Activated CD4-positive, alpha-beta T cell treated with anti-CD3 and anti-CD28 coated beads, Interleukin-2, amount 10 ng/mL, durations not matched to agents 24 days and 14 days (primary cell): ENCODE measurements at regions not wholly inside any gene's neighbourhood (a gene's known extent, or its start where the extent isn't known, plus 50 kb on each side); places are given as distances from the start of the nearest gene placed in this dataset.

ENCODE experiments used
- DNase-seq: peaks from one replicate; pipeline ENCODE4 v3.0.0; 2022
- H3K27ac Mint-ChIP-seq: one replicate; pipeline ENCODE4 v1.8.0; 2022; ENCODE audit warnings: mild to moderate bottlenecking, mixed read lengths
- H3K27me3 Mint-ChIP-seq: one replicate; pipeline ENCODE4 v1.8.0; 2022; ENCODE audit warnings: mixed read lengths
- H3K36me3 Mint-ChIP-seq: one replicate; pipeline ENCODE4 v1.8.0; 2022; ENCODE audit warnings: low read depth, mild to moderate bottlenecking, mixed read lengths
- H3K4me1 Mint-ChIP-seq: one replicate; pipeline ENCODE4 v1.8.0; 2021; ENCODE audit warnings: mixed read lengths
- H3K4me3 Mint-ChIP-seq: one replicate; pipeline ENCODE4 v1.8.0; 2022; ENCODE audit warnings: mild to moderate bottlenecking, moderate library complexity, mixed read lengths
- H3K9me3 Mint-ChIP-seq: one replicate; pipeline ENCODE4 v1.8.0; 2021; ENCODE audit warnings: mixed read lengths
- intact Hi-C: fragments of 100-400 bp; cut with micrococcal nuclease; formaldehyde crosslinking; loops from one replicate; pipeline ENCODE4 v1.15.1; 2023

DNA sequence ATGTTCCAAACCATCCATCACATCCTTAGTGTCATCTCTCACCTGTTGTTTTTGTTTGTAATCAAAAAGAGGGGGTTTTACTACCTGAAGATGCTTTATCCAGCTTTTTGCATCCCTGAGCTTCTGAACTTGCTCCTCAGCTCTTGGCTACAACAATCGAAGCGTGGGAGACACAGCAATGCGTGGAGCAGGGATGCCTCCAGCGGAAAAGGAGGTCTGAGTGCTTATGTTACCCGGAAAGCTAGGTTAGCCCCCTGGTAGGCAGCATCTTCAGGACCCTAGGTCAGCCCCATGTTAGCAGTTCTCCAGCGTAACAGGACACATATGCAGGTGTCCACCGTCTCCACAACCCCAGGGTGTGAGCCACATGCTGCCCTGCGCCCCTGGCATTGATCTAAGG is 141.5 kb downstream of the RRAGC start:
- intact Hi-C loops = no loop called here
- no peaks in the 10 kb centered on the region for H3K36me3 Mint-ChIP-seq
- no peak overlapping the region for H3K27ac Mint-ChIP-seq
- H3K4me3 Mint-ChIP-seq = no peak overlapping the region
- H3K4me1 Mint-ChIP-seq = no peaks in the 10 kb centered on the region
- no peaks in the 10 kb centered on the region for H3K9me3 Mint-ChIP-seq
- peaks cover 4% of the 10 kb centered on the region for H3K27me3 Mint-ChIP-seq
- no peak for DNase-seq

DNA sequence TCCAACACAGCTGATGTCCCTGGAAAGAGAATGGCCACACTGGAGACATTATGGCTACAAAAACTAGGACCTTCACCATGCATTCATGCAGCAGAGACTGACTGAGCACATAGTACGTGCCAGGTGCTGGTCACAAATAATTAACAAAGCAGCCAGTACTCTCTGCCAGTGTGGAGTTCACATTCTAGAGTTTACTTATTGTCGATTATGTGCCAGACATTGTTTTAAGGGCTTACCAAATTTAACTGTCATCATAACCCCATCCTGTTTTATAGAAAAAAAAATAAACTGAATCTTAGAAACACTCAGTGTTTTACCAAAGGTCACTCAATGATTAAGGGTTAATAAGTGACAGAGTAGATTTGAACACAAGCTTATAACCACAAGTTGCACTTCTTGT is 143.3 kb downstream of the RRAGC start:
- no peak for DNase-seq
- H3K4me1 Mint-ChIP-seq = no peaks in the 10 kb centered on the region

DNA sequence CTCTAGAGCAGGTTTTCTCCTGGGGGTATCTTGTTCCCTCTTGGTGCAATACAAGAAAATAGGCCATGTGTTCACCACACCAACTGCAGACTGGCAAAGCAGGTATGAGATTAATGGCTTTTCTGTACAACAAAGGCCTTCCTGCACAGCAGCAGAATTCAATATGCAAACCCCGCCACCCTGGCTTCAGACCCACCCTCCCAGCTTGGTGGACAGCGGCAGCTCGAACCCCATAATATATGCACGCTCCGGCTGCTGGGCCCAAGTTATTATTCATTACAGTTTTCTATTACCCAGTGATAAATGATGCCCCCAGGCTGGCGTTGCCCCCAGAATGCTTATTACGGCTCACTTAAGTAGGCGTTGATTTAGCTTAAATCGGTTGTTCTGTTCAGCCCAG is 144.2 kb downstream of the RRAGC start:
- no peaks in the 10 kb centered on the region for H3K36me3 Mint-ChIP-seq
- no peak overlapping the region for H3K27ac Mint-ChIP-seq
- H3K9me3 Mint-ChIP-seq = no peaks in the 10 kb centered on the region
- DNase-seq = no peak
- no peak overlapping the region for H3K4me3 Mint-ChIP-seq
- peaks cover 3% of the 10 kb centered on the region for H3K27me3 Mint-ChIP-seq
- H3K4me1 Mint-ChIP-seq = no peaks in the 10 kb centered on the region
- intact Hi-C loops = no loop called here

More for the DNA sequence above, 143.3 kb downstream of the RRAGC start:
- no peaks in the 10 kb centered on the region for H3K9me3 Mint-ChIP-seq
- H3K27me3 Mint-ChIP-seq = peaks cover 1% of the 10 kb centered on the region
- H3K27ac Mint-ChIP-seq = no peak overlapping the region
- no peaks in the 10 kb centered on the region for H3K36me3 Mint-ChIP-seq
- no peak overlapping the region for H3K4me3 Mint-ChIP-seq
- intact Hi-C loops = no loop called here

DNA sequence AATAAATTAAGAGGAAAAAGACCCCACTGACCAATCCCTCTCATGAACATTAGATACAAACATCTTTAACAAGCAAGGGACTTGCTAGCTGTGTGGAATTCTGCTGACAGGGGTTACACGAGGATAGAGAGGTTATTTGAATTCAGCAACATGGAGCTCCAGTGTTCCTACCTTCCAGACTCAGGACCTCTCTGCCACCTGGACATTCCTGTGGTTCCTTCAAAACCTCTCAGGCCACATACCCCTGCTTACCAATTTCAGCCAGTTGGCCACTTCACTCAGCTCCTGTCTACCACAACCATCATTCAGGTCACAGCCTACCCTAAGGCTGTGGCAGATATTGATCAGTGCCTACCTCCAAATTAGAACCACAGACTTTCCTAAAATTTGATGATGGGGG is 147.5 kb downstream of the RRAGC start:
- H3K36me3 Mint-ChIP-seq = no peaks in the 10 kb centered on the region
- H3K4me3 Mint-ChIP-seq = no peak overlapping the region
- DNase-seq = no peak
- intact Hi-C loops = no loop called here
- no peak overlapping the region for H3K27ac Mint-ChIP-seq
- peaks cover 3% of the 10 kb centered on the region for H3K27me3 Mint-ChIP-seq
- no peaks in the 10 kb centered on the region for H3K4me1 Mint-ChIP-seq
- no peaks in the 10 kb centered on the region for H3K9me3 Mint-ChIP-seq

DNA sequence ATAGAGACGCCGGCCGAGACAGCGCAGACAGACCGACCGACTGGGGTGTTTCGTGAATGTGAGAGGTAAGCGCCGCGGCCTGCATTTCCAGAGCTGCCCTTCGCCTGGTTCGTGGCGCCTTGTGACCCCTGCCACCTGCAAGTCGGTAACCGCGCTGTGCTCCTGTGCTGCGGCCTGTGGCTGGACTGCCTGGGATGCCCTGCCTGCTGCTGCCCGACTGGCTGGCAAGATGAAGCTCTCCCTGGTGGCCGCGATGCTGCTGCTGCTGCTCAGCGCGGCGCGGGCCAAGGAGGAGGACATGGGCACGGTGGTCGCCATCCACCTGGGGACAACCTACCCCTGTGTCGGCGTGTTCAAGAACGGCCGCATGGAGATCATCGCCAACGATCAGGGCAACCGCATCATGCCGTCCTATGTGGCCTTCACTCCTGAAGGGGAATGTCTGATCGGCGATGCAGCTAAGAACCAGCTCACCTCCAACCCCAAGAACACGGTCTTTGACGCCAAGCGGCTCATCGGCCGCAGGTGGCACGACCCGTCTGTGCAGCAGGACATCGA is 150.8 kb downstream of the RRAGC start:
- H3K27me3 Mint-ChIP-seq = peaks cover 15% of the 10 kb centered on the region
- no peaks in the 10 kb centered on the region for H3K36me3 Mint-ChIP-seq
- H3K27ac Mint-ChIP-seq = no peak overlapping the region
- intact Hi-C loops = no loop called here
- peaks cover 4% of the 10 kb centered on the region for H3K9me3 Mint-ChIP-seq
- DNase-seq = no peak
- H3K4me3 Mint-ChIP-seq = no peak overlapping the region
- no peaks in the 10 kb centered on the region for H3K4me1 Mint-ChIP-seq

DNA sequence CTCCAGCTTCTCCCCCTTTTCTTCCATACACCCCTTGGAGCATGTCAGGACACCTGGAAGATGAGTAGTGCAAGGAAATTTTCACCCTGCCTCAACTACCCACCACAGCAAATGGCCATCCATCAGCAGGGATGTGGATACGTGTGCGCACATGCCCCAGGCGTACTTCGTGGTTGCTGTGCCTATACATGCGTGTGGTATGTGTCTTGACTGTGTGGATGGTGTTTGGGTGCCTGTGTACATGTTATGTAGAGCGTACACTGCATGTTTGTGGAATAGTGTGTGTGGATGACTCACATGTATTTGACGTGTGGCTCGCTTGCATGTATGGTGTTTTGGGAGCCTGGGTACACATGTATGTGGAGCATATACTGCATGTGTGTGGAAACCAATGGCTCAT is 158.5 kb downstream of the RRAGC start:
- Mint-ChIP-seq H3K4me1 (no peaks in the 10 kb centered on the region), H3K27ac (no peak overlapping the region), H3K27me3 (peaks cover 9% of the 10 kb centered on the region), H3K36me3 (no peaks in the 10 kb centered on the region), H3K9me3 (no peaks in the 10 kb centered on the region), H3K4me3 (no peak overlapping the region)
- intact Hi-C loops = no loop called here
- no peak for DNase-seq

DNA sequence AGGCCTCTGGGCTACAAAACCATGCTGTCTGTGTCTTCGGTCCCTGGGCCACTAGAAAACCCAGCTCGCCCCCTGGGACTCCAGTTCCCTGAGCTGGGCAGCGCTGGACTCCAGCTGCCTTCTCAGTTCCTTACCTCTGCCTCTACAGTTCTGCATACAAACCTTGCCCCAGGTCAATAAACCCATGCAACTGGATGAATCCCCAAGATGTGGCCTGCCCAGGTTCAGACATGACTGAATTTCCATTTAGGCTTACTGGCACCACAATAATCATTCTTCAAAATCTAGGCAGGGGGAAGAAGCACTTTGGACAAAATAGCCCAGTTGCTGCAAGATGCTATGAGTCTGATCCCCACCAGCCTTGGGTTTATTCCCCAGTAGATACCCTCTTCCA is 159.5 kb downstream of the RRAGC start:
- H3K4me1 Mint-ChIP-seq = no peaks in the 10 kb centered on the region
- no peak overlapping the region for H3K4me3 Mint-ChIP-seq
- DNase-seq = no peak
- no peaks in the 10 kb centered on the region for H3K36me3 Mint-ChIP-seq
- no peaks in the 10 kb centered on the region for H3K9me3 Mint-ChIP-seq
- H3K27ac Mint-ChIP-seq = no peak overlapping the region
- intact Hi-C loops = no loop called here
- peaks cover 4% of the 10 kb centered on the region for H3K27me3 Mint-ChIP-seq

DNA sequence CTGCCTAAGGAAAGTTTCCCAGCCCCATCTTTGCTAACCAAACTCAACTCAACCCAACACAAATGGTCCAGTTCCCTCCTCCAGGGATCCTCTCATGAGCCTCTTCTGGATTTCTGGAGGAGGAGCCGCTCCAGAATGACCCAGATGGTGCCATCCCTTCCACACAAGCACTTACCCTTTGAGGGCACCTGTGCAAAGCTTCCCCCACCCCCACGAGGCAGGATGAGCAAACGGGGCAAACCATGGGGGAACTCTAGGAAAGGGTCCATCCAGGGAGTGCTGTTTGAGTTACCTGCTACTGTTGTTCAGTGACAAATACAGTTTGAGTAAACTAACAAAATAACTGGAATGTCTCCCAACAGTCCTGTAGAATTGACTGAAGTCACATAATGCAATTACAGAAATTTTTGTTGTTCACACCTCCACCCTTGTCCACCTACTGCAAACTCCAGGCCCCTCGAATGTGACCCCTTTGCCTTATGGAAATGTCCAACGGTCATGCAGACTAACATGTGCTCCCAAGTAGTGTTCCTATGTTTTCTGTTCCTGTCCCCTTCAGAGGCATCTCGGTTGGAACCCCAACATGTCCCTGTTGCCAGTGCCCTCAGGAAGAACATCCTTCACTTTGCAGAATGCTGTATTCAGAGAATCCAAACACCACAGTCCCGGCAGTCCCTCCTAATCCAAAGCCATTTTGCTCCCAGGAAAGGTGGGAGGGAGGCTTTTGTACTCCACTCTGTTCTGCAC is 160.1 kb downstream of the RRAGC start:
- no peaks in the 10 kb centered on the region for H3K9me3 Mint-ChIP-seq
- intact Hi-C loops = no loop called here
- no peak for DNase-seq
- H3K4me1 Mint-ChIP-seq = no peaks in the 10 kb centered on the region
- no peak overlapping the region for H3K27ac Mint-ChIP-seq
- no peak overlapping the region for H3K4me3 Mint-ChIP-seq
- peaks cover 3% of the 10 kb centered on the region for H3K27me3 Mint-ChIP-seq
- no peaks in the 10 kb centered on the region for H3K36me3 Mint-ChIP-seq

DNA sequence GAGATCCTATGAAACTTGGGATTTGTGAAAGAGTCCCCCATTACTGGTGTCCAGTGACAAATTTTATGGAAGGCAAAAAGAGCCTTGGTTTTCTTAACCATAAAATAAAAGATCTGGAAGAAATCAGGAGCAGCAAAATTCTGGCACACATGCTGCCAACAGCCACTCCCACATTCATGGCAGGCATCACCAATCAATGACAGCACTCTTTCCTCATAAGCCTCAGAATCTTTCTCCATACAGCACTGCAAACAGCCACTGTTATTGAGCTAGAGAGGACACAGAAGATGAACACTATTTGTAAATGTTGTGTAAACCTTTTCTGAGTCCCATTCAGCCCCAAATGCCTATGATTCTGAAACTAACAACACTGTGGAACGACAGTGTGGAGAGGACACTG is 162.2 kb downstream of the RRAGC start:
- Mint-ChIP-seq H3K4me1 (no peaks in the 10 kb centered on the region), H3K4me3 (no peak overlapping the region), H3K27me3 (peaks cover 2% of the 10 kb centered on the region)

DNA sequence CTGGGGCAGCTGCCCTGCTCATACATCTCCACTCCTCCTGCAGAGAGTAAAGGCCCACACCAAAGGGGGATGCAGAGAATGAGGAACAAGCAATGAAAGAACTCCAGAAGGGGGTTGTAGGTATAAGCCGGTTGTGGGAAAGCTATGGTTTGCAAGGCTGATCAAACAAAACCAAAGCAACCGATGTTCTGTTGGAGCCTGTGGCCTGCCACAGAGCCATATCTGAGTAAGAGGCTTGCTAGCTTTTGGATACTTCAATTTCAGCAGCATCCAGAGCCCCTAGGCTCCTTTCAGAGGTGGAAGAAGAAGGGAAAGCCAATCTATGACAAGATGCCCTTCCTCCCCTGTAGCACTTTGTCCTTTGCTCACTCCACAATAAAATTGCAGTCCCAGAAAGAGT is 163.2 kb downstream of the RRAGC start:
- no peaks in the 10 kb centered on the region for H3K9me3 Mint-ChIP-seq
- intact Hi-C loops = no loop called here
- no peak overlapping the region for H3K4me3 Mint-ChIP-seq
- no peaks in the 10 kb centered on the region for H3K36me3 Mint-ChIP-seq
- H3K27me3 Mint-ChIP-seq = peaks cover 6% of the 10 kb centered on the region
- no peaks in the 10 kb centered on the region for H3K4me1 Mint-ChIP-seq
- DNase-seq = no peak
- H3K27ac Mint-ChIP-seq = no peak overlapping the region

More for the DNA sequence above, 162.2 kb downstream of the RRAGC start:
- Mint-ChIP-seq H3K27ac (no peak overlapping the region), H3K9me3 (no peaks in the 10 kb centered on the region), H3K36me3 (no peaks in the 10 kb centered on the region)
- DNase-seq = no peak
- intact Hi-C loops = no loop called here

DNA sequence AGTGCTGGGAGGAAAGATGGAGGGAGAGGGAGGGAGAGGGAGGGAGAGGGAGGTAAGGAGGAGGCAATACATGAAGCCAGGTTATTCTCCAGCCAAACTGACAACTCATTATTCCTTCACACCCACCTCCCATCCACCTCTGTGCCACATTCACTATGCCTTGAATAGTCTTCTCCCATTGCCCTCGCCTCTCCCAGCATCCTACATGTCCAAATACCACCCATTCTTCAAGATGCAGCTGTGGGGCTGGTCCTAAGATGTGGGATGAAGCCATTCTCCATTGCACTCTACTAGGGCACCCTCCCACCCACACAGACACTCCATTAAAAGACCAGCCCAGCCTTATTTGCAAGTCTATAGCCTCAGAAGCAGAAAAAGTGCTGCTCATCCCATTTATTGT is 165.8 kb downstream of the RRAGC start:
- Mint-ChIP-seq H3K4me3 (no peak overlapping the region), H3K9me3 (no peaks in the 10 kb centered on the region), H3K4me1 (no peaks in the 10 kb centered on the region), H3K27ac (no peak overlapping the region), H3K27me3 (peaks cover 15% of the 10 kb centered on the region), H3K36me3 (no peaks in the 10 kb centered on the region)
- intact Hi-C loops = no loop called here
- no peak for DNase-seq

DNA sequence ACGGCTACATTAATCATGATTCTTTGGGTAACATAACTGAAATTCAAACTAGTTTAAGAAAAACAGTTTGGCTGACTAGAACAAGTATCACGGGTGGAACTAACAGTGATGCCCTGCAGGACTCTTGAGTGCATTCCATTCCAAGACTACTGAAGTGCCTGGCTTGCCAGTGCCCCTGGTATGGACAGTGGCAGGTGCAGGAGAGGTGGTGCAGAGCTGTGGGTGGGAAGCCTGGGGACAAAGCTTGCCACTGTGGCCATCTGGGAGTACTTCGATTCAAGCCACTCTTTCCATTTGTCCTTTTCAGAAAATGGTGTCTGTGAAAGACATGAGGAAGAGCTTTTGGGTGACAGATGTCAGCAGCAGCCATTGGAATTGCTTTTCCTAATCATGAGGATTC is 166.5 kb downstream of the RRAGC start:
- Mint-ChIP-seq H3K4me1 (no peaks in the 10 kb centered on the region), H3K27ac (no peak overlapping the region), H3K4me3 (no peak overlapping the region), H3K9me3 (no peaks in the 10 kb centered on the region), H3K27me3 (peaks cover 15% of the 10 kb centered on the region), H3K36me3 (no peaks in the 10 kb centered on the region)
- DNase-seq = no peak
- intact Hi-C loops = no loop called here

DNA sequence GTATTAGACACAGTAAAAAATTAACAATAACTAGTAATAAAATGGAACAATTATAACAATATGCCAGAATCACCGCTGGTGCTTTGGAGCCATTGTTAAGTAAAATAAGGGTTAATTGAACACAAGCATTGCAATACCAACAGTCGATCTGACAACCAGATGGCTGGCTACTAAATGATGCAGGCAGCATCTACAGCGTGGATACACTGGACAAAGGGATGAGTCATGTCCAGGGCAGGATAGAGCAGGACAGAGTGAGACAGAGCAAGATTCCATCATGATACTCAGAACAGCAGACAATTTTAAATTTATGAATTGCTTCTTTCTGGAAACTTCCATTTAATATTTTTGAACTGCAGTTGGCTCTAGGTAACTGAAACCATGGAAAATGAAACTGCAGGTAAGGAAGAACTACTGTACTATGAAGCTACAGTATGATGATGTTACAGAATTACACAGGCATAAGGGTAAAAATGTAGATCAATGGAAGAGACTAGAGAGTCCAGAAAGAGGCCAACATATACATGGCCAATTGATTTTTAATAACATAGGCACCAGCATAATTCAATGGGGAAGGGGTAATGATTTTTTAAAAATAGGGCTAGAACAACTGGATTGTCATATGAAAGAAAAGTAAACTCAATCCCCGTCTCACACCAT is 168.7 kb downstream of the RRAGC start:
- Mint-ChIP-seq H3K9me3 (no peaks in the 10 kb centered on the region), H3K4me3 (no peak overlapping the region), H3K36me3 (no peaks in the 10 kb centered on the region), H3K27ac (no peak overlapping the region), H3K4me1 (no peaks in the 10 kb centered on the region), H3K27me3 (peaks cover 24% of the 10 kb centered on the region)
- intact Hi-C loops = no loop called here
- no peak for DNase-seq

DNA sequence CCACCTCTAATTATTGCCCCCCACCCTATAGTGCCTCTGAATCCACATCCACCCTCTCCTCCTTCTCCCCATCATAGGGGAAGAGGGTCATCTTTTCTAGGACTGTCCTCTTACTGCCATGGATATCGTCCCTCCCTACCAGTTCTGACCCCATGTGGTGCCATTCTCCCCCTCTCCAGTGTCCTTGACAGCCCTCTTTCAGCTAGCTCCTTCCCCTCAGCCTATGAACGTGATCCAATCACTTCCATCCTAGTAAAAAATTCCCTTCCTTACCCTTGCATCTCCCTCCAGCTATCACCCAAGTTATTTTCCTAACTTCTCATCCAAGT is 172.7 kb downstream of the RRAGC start:
- DNase-seq = no peak
- Mint-ChIP-seq H3K9me3 (no peaks in the 10 kb centered on the region), H3K36me3 (no peaks in the 10 kb centered on the region), H3K4me1 (no peaks in the 10 kb centered on the region), H3K27ac (no peak overlapping the region), H3K27me3 (peaks cover 22% of the 10 kb centered on the region), H3K4me3 (no peak overlapping the region)
- intact Hi-C loops = no loop called here
